OCI-LY1 (cell line): ENCODE measurements at regions not wholly inside any gene's neighbourhood (a gene's known extent, or its start where the extent isn't known, plus 50 kb on each side); places are given as distances from the start of the nearest gene placed in this dataset.

Experiments
- CTCF ChIP-seq: fragments of 200-600 bp; sonication (generic), shearing (Covaris generic); IDR thresholded peaks from 2 replicates; pipeline ENCODE4 v1.5.1; 2017; ENCODE audit warnings: mild to moderate bottlenecking, antibody characterized with exemption, low read length, moderate library complexity, mixed read lengths
- EZH2 ChIP-seq: fragments of 200-600 bp; sonication (generic), shearing (Covaris generic); IDR thresholded peaks from 2 replicates; pipeline ENCODE4 v1.8.0; 2017; ENCODE audit warnings: borderline replicate concordance, mixed run types, mild to moderate bottlenecking, antibody characterized with exemption, low read length, moderate library complexity, mixed read lengths

GRCh38 chr3:177563792-177564191, 366.5 kb upstream of the TBL1XR1 start:
- TF ChIP-seq CTCF (no peak), EZH2 (no peak)
